ENCODE measurements at regions not wholly inside any gene's neighbourhood (a gene's known extent, or its start where the extent isn't known, plus 50 kb on each side); places are given as distances from the start of the nearest gene placed in this dataset.
"Not testable (repeated sequence)": the region's sequence is repeated elsewhere in the genome, so short reads cannot be mapped to it uniquely, and the experiment has no call there.

GRCh38 chr1:227508431-227508830, 54.9 kb upstream of the ZNF678 start:
- no peak for DNase-seq (ENCODE audit: low read depth, low spot score)

- DNase-seq (ENCODE audit: low read depth, low spot score) = not testable (repeated sequence)
Observed at GRCh38 chr1:227506490-227507393, 56.6 kb upstream of the ZNF678 start.

GRCh38 chr1:227496045-227496444, 67.3 kb upstream of the ZNF678 start:
- DNase-seq (ENCODE audit: low read depth, low spot score) = not testable (repeated sequence)

GRCh38 chr1:227493863-227494551, 69.3 kb upstream of the ZNF678 start:
- not testable (repeated sequence) for DNase-seq (ENCODE audit: low read depth, low spot score)

GRCh38 chr1:227490478-227490877, 72.9 kb upstream of the ZNF678 start:
- DNase-seq (ENCODE audit: low read depth, low spot score) = no peak

- no peak for DNase-seq (ENCODE audit: low read depth, low spot score)
Observed at GRCh38 chr1:227490001-227490400, 73.4 kb upstream of the ZNF678 start.

GRCh38 chr1:227489572-227489971, 73.8 kb upstream of the ZNF678 start:
- no peak for DNase-seq (ENCODE audit: low read depth, low spot score)

GRCh38 chr1:227487606-227488005, 75.8 kb upstream of the ZNF678 start:
- no peak for DNase-seq (ENCODE audit: low read depth, low spot score)

- no peak for DNase-seq (ENCODE audit: low read depth, low spot score)
Observed at GRCh38 chr1:227486559-227486958, 76.8 kb upstream of the ZNF678 start.

GRCh38 chr1:227482023-227482299, 81.4 kb upstream of the ZNF678 start:
- DNase-seq (ENCODE audit: low read depth, low spot score) = no peak

- DNase-seq (ENCODE audit: low read depth, low spot score) = not testable (repeated sequence)
Observed at GRCh38 chr1:227474072-227474471, 89.3 kb upstream of the ZNF678 start.

- no peak for DNase-seq (ENCODE audit: low read depth, low spot score)
Observed at GRCh38 chr1:227472772-227473171, 90.6 kb upstream of the ZNF678 start.

- DNase-seq (ENCODE audit: low read depth, low spot score) = no peak
Observed at GRCh38 chr1:227470688-227471087, 92.7 kb upstream of the ZNF678 start.

GRCh38 chr1:227469708-227470107, 93.6 kb upstream of the ZNF678 start:
- DNase-seq (ENCODE audit: low read depth, low spot score) = no peak

- no peak for DNase-seq (ENCODE audit: low read depth, low spot score)
Observed at GRCh38 chr1:227466039-227466645, 97.2 kb upstream of the ZNF678 start.

- peak; percentile 23 for DNase-seq (ENCODE audit: low read depth, low spot score)
Observed at GRCh38 chr1:227465256-227465655, 98.1 kb upstream of the ZNF678 start.

GRCh38 chr1:227459977-227460376, 103.4 kb upstream of the ZNF678 start:
- DNase-seq (ENCODE audit: low read depth, low spot score) = no peak

- DNase-seq (ENCODE audit: low read depth, low spot score) = no peak
Observed at GRCh38 chr1:227459326-227459841, 104.0 kb upstream of the ZNF678 start.

GRCh38 chr1:227454686-227455085, 108.7 kb upstream of the ZNF678 start:
- no peak for DNase-seq (ENCODE audit: low read depth, low spot score)

GRCh38 chr1:227453631-227454355, 109.6 kb upstream of the ZNF678 start:
- no peak for DNase-seq (ENCODE audit: low read depth, low spot score)

- no peak for DNase-seq (ENCODE audit: low read depth, low spot score)
Observed at GRCh38 chr1:227451954-227452353, 111.4 kb upstream of the ZNF678 start.

- DNase-seq (ENCODE audit: low read depth, low spot score) = no peak
Observed at GRCh38 chr1:227451057-227451456, 112.3 kb upstream of the ZNF678 start.
